ENCODE measurements at regions not wholly inside any gene's neighbourhood (a gene's known extent, or its start where the extent isn't known, plus 50 kb on each side); places are given as distances from the start of the nearest gene placed in this dataset.

GRCh38 chr15:35933531-35933930, 387.6 kb upstream of the DPH6 start:
- H3K27ac ChIP-seq: no peak overlapping the region
- TF ChIP-seq ZFX (IDR thresholded peaks at IDR 0.05; ENCODE audit: borderline replicate concordance): no peak
- TF ChIP-seq, protein P1, sequence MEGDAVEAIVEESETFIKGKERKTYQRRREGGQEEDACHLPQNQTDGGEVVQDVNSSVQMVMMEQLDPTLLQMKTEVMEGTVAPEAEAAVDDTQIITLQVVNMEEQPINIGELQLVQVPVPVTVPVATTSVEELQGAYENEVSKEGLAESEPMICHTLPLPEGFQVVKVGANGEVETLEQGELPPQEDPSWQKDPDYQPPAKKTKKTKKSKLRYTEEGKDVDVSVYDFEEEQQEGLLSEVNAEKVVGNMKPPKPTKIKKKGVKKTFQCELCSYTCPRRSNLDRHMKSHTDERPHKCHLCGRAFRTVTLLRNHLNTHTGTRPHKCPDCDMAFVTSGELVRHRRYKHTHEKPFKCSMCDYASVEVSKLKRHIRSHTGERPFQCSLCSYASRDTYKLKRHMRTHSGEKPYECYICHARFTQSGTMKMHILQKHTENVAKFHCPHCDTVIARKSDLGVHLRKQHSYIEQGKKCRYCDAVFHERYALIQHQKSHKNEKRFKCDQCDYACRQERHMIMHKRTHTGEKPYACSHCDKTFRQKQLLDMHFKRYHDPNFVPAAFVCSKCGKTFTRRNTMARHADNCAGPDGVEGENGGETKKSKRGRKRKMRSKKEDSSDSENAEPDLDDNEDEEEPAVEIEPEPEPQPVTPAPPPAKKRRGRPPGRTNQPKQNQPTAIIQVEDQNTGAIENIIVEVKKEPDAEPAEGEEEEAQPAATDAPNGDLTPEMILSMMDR (IDR thresholded peaks at IDR 0.05): no peak

- TF ChIP-seq, protein P1 (IDR thresholded peaks at IDR 0.05): no peak
- no peak for TF ChIP-seq ZFX (IDR thresholded peaks at IDR 0.05; ENCODE audit: borderline replicate concordance)
- no peak overlapping the region for H3K27ac ChIP-seq
Measured at GRCh38 chr15:35934383-35935049, 388.6 kb upstream of the DPH6 start.

- H3K27ac ChIP-seq: no peak overlapping the region
- TF ChIP-seq, protein P1 (IDR thresholded peaks at IDR 0.05): no peak
- TF ChIP-seq ZFX (IDR thresholded peaks at IDR 0.05; ENCODE audit: borderline replicate concordance): no peak
Measured at GRCh38 chr15:35936284-35936683, 390.3 kb upstream of the DPH6 start.

GRCh38 chr15:35937380-35937779, 391.4 kb upstream of the DPH6 start:
- H3K27ac ChIP-seq: no peak overlapping the region
- TF ChIP-seq, protein P1 (IDR thresholded peaks at IDR 0.05): no peak
- TF ChIP-seq ZFX (IDR thresholded peaks at IDR 0.05; ENCODE audit: borderline replicate concordance): no peak

GRCh38 chr15:35944945-35945585, 399.1 kb upstream of the DPH6 start:
- TF ChIP-seq ZFX (IDR thresholded peaks at IDR 0.05; ENCODE audit: borderline replicate concordance): no peak
- TF ChIP-seq, protein P1 (IDR thresholded peaks at IDR 0.05): no peak

GRCh38 chr15:35953424-35953823, 407.5 kb upstream of the DPH6 start:
- TF ChIP-seq ZFX (IDR thresholded peaks at IDR 0.05; ENCODE audit: borderline replicate concordance): no peak
- TF ChIP-seq, protein P1 (IDR thresholded peaks at IDR 0.05): no peak
- no peak overlapping the region for H3K27ac ChIP-seq

More at GRCh38 chr15:35944945-35945585, 399.1 kb upstream of the DPH6 start:
- no peak overlapping the region for H3K27ac ChIP-seq

DNA sequence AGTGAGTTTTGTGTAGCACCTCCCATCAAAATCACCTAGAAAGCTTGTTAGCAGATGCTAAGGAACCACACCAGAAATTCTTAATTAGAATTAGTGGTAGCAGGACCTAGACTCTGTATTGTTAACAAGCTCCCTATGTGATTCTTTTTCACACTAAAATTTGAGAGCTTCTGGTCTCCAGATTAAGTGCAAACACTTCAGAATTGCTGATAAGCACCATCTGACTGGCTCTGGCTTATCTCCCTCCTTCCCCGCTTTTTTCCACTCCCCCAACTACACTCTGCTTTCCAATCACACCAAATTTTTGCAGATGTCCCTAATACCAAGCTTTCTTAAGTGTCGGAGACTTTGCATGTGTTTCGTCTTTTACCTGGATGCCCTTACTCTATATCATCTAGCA, 410.1 kb upstream of the DPH6 start:
- TF ChIP-seq, protein P1 (IDR thresholded peaks at IDR 0.05): no peak
- TF ChIP-seq ZFX (IDR thresholded peaks at IDR 0.05; ENCODE audit: borderline replicate concordance): no peak
- H3K27ac ChIP-seq: no peak overlapping the region

Data from 22Rv1 (cell line).